ENCODE measurements at regions not wholly inside any gene's neighbourhood (a gene's known extent, or its start where the extent isn't known, plus 50 kb on each side); places are given as distances from the start of the nearest gene placed in this dataset.

GRCh38 chr13:33925563-33925962 lies 107.6 kb downstream of the RFC3 start:
- H3K27ac ChIP-seq (ENCODE audit: insufficient read depth, low read depth, low read length) = no peak overlapping the region
- no peaks in the 10 kb centered on the region for H4K20me1 ChIP-seq (replicated peaks; ENCODE audit: control insufficient read depth, extremely low read depth, insufficient read depth, low read length)
- no peaks in the 10 kb centered on the region for H3K36me3 ChIP-seq (ENCODE audit: control insufficient read depth in 2 of 2, extremely low read depth in 1 of 2, insufficient read depth in 2 of 2, low read length in 2 of 2)
- BruUV-seq (replicated peaks) = no TSS peak
- H3K4me3 ChIP-seq (replicated peaks in 1 of 3; ENCODE audit: insufficient read depth in 1 of 3, low read depth in 1 of 3, low read length in 3 of 3) = no peak overlapping the region
- no peaks in the 10 kb centered on the region for H3K27me3 ChIP-seq (ENCODE audit: control insufficient read depth in 2 of 2, insufficient read depth in 2 of 2, low read length in 2 of 2)
- intact Hi-C loops (cut with micrococcal nuclease) = no loop called here
- DNase-seq (ENCODE audit: low read depth, low spot score) (no peak), FAIRE-seq (no peak)
- H3K9me1 ChIP-seq (replicated peaks; ENCODE audit: control insufficient read depth, extremely low read depth, insufficient read depth, low read length) = no peaks in the 10 kb centered on the region
- TF ChIP-seq POLR2A (IDR thresholded peaks at IDR 0.05; ENCODE audit: low read depth, low read length) = no peak
- TF ChIP-seq FOS (IDR thresholded peaks at IDR 0.05; ENCODE audit: borderline replicate concordance, insufficient read depth, low read length) = no peak
- TF ChIP-seq JUN (IDR thresholded peaks at IDR 0.05; ENCODE audit: borderline replicate concordance, insufficient read depth, insufficient read length, low read depth) = no peak
- TF ChIP-seq EZH2 (IDR thresholded peaks at IDR 0.05; ENCODE audit: borderline replicate concordance, low read depth, low read length, severe bottlenecking) = no peak
- no peak for TF ChIP-seq GATA2 (IDR thresholded peaks at IDR 0.05; ENCODE audit: insufficient read depth, insufficient read length, low read depth, low read length)
- dilution Hi-C loops (cut with MboI; ENCODE audit: extremely low pct_ligation_motif_present, low sequenced_read_pairs) = no loop called here
- POLR2A ChIA-PET = no interaction called here
- CTCF ChIA-PET = no interaction called here
- H3K9ac ChIP-seq (replicated peaks; ENCODE audit: extremely low read depth, insufficient read depth, low read length) = no peak overlapping the region
- no peaks in the 10 kb centered on the region for H3K9me3 ChIP-seq (replicated peaks; ENCODE audit: control insufficient read depth, insufficient read depth, low read length)
- no peaks in the 10 kb centered on the region for H3K4me1 ChIP-seq (ENCODE audit: control insufficient read depth, extremely low read depth, insufficient read depth, low read length)
- no peak overlapping the region for H3K4me2 ChIP-seq (ENCODE audit: insufficient read depth, low read length)
- no peaks in the 10 kb centered on the region for H3K79me2 ChIP-seq (ENCODE audit: control insufficient read depth, insufficient read depth, low read length)
- H2AFZ ChIP-seq (ENCODE audit: low read depth, low read length) = no peak overlapping the region

GRCh38 chr13:33927315-33927714 lies 109.4 kb downstream of the RFC3 start:
- no TSS peak for BruUV-seq (replicated peaks)
- no peaks in the 10 kb centered on the region for H3K4me1 ChIP-seq (ENCODE audit: control insufficient read depth, extremely low read depth, insufficient read depth, low read length)

More at GRCh38 chr13:33927315-33927714, 109.4 kb downstream of the RFC3 start:
- TF ChIP-seq FOS (IDR thresholded peaks at IDR 0.05; ENCODE audit: borderline replicate concordance, insufficient read depth, low read length) (no peak), CTCF (IDR thresholded peaks at IDR 0.05; ENCODE audit: extremely low read depth in 1 of 2, insufficient read depth in 1 of 2, low read depth in 1 of 2, low read length in 2 of 2) (no peak), POLR2AphosphoS5 (IDR thresholded peaks at IDR 0.05; ENCODE audit: insufficient read depth, low read depth, low read length) (no peak), POLR2A (IDR thresholded peaks at IDR 0.05; ENCODE audit: low read depth, low read length) (no peak), JUN (IDR thresholded peaks at IDR 0.05; ENCODE audit: borderline replicate concordance, insufficient read depth, insufficient read length, low read depth) (no peak), MYC (IDR thresholded peaks at IDR 0.05; ENCODE audit: low read depth, low read length) (no peak), GATA2 (IDR thresholded peaks at IDR 0.05; ENCODE audit: insufficient read depth, insufficient read length, low read depth, low read length) (no peak), EZH2 (IDR thresholded peaks at IDR 0.05; ENCODE audit: borderline replicate concordance, low read depth, low read length, severe bottlenecking) (no peak), MAX (IDR thresholded peaks at IDR 0.05; ENCODE audit: insufficient read depth, insufficient read length) (no peak)
- Histone ChIP-seq H3K4me2 (ENCODE audit: insufficient read depth, low read length) (no peak overlapping the region), H2AFZ (ENCODE audit: low read depth, low read length) (no peak overlapping the region), H3K79me2 (ENCODE audit: control insufficient read depth, insufficient read depth, low read length) (no peaks in the 10 kb centered on the region), H4K20me1 (replicated peaks; ENCODE audit: control insufficient read depth, extremely low read depth, insufficient read depth, low read length) (no peaks in the 10 kb centered on the region), H3K27me3 (ENCODE audit: control insufficient read depth in 2 of 2, insufficient read depth in 2 of 2, low read length in 2 of 2) (no peaks in the 10 kb centered on the region), H3K9me1 (replicated peaks; ENCODE audit: control insufficient read depth, extremely low read depth, insufficient read depth, low read length) (no peaks in the 10 kb centered on the region), H3K36me3 (ENCODE audit: control insufficient read depth in 2 of 2, extremely low read depth in 1 of 2, insufficient read depth in 2 of 2, low read length in 2 of 2) (no peaks in the 10 kb centered on the region), H3K9ac (replicated peaks; ENCODE audit: extremely low read depth, insufficient read depth, low read length) (no peak overlapping the region), H3K9me3 (replicated peaks; ENCODE audit: control insufficient read depth, insufficient read depth, low read length) (no peaks in the 10 kb centered on the region), H3K27ac (ENCODE audit: insufficient read depth, low read depth, low read length) (no peak overlapping the region), H3K4me3 (replicated peaks in 1 of 3; ENCODE audit: insufficient read depth in 1 of 3, low read depth in 1 of 3, low read length in 3 of 3) (no peak overlapping the region)
- FAIRE-seq (no peak), DNase-seq (ENCODE audit: low read depth, low spot score) (no peak)
- dilution Hi-C loops (cut with MboI; ENCODE audit: extremely low pct_ligation_motif_present, low sequenced_read_pairs) = no loop called here
- intact Hi-C loops (cut with micrococcal nuclease) = no loop called here
- ChIA-PET CTCF (interaction anchor here (1.2 kb wide), 1 partner anchor 10 kb away, joined by 3 read pairs; no protein-coding TSS in a partner anchor), POLR2A (no interaction called here)
